Nephron progenitor cell (in vitro differentiated cells): ENCODE measurements at regions not wholly inside any gene's neighbourhood (a gene's known extent, or its start where the extent isn't known, plus 50 kb on each side); places are given as distances from the start of the nearest gene placed in this dataset.

Experiments
- DNase-seq: peaks from one replicate; pipeline ENCODE4 v3.0.0; 2021
- H3K27ac Mint-ChIP-seq: 2 replicates; pipeline ENCODE4 v1.8.0; 2021; ENCODE audit warnings: mild to moderate bottlenecking, moderate library complexity, mixed read lengths
- H3K27me3 Mint-ChIP-seq: 2 replicates; pipeline ENCODE4 v1.8.0; 2021; ENCODE audit warnings: mild to moderate bottlenecking, low read depth, mixed read lengths; ENCODE audit not compliant: poor library complexity
- H3K36me3 Mint-ChIP-seq: 2 replicates; pipeline ENCODE4 v1.8.0; 2021; ENCODE audit warnings: low read depth, mixed read lengths
- H3K4me1 Mint-ChIP-seq: 2 replicates; pipeline ENCODE4 v1.8.0; 2021; ENCODE audit warnings: mixed read lengths
- H3K4me3 Mint-ChIP-seq: 2 replicates; pipeline ENCODE4 v1.8.0; 2021; ENCODE audit warnings: mild to moderate bottlenecking, moderate library complexity, mixed read lengths
- H3K9me3 Mint-ChIP-seq: 2 replicates; pipeline ENCODE4 v1.8.0; 2021; ENCODE audit warnings: mild to moderate bottlenecking, moderate library complexity, mixed read lengths
- TF ChIP-seq, protein P1 (sequence below): fragments of 200-600 bp; sonication (generic); IDR thresholded peaks from 2 replicates; pipeline ENCODE4 v1.5.0; 2021; ENCODE audit warnings: antibody characterized with exemption

DNA sequence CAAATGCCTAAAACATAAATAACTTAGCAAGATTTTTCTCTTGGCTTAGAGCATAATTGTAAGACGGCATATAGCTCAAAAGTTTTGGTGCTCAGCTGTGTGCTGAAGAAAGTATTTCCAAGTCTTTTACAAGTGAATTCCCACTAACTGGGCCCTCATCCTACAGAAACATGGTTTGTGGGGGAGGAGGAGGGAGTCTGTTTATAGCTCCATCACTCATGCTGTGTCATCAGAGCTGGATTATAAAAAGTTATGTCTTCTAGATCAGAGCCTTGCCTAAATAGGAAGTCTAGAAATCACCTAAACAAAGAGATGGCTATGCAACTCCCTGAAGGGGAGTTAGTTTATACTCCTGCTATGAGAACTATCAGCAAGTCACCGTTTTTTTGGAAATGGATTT, 65.9 kb upstream of the OTOGL start:
- Mint-ChIP-seq H3K4me3 (no peak overlapping the region), H3K9me3 (no peaks in the 10 kb centered on the region), H3K27ac (no peak overlapping the region), H3K36me3 (no peaks in the 10 kb centered on the region), H3K27me3 (no peaks in the 10 kb centered on the region), H3K4me1 (peaks cover 4% of the 10 kb centered on the region)
- TF ChIP-seq, protein P1, sequence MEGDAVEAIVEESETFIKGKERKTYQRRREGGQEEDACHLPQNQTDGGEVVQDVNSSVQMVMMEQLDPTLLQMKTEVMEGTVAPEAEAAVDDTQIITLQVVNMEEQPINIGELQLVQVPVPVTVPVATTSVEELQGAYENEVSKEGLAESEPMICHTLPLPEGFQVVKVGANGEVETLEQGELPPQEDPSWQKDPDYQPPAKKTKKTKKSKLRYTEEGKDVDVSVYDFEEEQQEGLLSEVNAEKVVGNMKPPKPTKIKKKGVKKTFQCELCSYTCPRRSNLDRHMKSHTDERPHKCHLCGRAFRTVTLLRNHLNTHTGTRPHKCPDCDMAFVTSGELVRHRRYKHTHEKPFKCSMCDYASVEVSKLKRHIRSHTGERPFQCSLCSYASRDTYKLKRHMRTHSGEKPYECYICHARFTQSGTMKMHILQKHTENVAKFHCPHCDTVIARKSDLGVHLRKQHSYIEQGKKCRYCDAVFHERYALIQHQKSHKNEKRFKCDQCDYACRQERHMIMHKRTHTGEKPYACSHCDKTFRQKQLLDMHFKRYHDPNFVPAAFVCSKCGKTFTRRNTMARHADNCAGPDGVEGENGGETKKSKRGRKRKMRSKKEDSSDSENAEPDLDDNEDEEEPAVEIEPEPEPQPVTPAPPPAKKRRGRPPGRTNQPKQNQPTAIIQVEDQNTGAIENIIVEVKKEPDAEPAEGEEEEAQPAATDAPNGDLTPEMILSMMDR = no peak
- no peak for DNase-seq

DNA sequence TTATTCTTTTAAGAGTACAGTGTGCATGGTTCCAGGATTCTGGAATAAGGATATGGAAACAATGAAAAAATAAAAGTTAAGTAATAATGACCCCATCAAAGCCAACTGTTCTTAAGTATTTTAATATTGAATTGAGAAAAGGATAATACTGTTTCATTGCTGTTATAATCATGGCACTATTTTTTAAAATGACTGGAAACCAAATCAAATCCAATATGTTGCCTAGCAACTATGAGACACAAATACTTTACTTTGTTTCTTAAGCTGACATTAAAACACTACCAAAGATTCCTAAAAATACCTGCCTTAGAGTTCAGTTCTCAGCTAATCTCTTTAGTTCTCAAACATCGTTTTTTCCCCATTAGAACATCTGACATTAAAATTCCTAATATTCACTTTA, 66.4 kb upstream of the OTOGL start:
- Mint-ChIP-seq H3K4me1 (peaks cover 4% of the 10 kb centered on the region), H3K4me3 (no peak overlapping the region), H3K27me3 (no peaks in the 10 kb centered on the region), H3K9me3 (no peaks in the 10 kb centered on the region), H3K27ac (no peak overlapping the region), H3K36me3 (no peaks in the 10 kb centered on the region)
- TF ChIP-seq, protein P1 = no peak
- DNase-seq = no peak

DNA sequence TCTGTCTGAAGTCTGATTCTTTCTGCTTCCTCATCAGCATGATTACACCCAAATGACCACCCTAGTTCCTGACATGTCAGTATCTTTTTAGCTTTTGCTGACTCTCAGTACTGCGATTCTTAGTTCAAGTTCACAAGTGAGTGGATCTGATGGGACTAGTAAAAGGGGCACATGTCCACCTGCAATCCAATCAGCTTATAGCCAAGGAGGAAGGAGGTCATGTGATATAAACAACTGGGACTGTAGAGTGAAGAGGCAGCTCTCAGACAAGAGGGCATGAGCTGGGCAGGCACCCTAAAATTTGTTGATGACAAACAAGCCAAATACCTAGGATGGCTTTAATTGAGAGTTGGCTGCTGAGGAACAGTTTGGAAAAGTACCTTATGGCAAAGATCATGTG, 68.1 kb upstream of the OTOGL start:
- Mint-ChIP-seq H3K36me3 (no peaks in the 10 kb centered on the region), H3K27me3 (no peaks in the 10 kb centered on the region), H3K4me3 (no peak overlapping the region), H3K9me3 (no peaks in the 10 kb centered on the region), H3K4me1 (peaks cover 4% of the 10 kb centered on the region), H3K27ac (no peak overlapping the region)
- DNase-seq = no peak
- TF ChIP-seq, protein P1 = no peak

DNA sequence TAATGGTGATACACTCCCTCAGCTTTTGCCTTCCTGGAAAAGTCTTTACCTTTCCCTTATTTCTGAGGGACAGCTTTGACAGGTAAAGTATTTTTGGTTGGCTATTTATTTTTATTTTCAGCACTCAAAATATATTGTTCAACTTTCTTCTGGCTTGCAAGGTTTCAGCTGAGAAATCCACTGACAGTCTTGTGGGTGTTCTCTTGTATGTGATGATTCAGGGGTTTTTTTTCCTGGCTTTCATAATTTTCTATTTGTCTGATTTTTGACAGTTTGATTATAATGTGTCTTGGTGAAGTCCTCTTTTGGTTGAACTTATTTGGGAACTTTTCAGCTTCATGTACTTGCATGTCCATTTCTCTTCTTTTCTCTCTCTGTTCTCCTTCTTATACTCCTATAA, 73.7 kb upstream of the OTOGL start:
- peaks cover 6% of the 10 kb centered on the region for H3K9me3 Mint-ChIP-seq
- H3K36me3 Mint-ChIP-seq = no peaks in the 10 kb centered on the region
- no peaks in the 10 kb centered on the region for H3K27me3 Mint-ChIP-seq
- DNase-seq = no peak
- H3K4me1 Mint-ChIP-seq = no peaks in the 10 kb centered on the region
- H3K4me3 Mint-ChIP-seq = no peak overlapping the region
- no peak overlapping the region for H3K27ac Mint-ChIP-seq
- TF ChIP-seq, protein P1 = no peak

DNA sequence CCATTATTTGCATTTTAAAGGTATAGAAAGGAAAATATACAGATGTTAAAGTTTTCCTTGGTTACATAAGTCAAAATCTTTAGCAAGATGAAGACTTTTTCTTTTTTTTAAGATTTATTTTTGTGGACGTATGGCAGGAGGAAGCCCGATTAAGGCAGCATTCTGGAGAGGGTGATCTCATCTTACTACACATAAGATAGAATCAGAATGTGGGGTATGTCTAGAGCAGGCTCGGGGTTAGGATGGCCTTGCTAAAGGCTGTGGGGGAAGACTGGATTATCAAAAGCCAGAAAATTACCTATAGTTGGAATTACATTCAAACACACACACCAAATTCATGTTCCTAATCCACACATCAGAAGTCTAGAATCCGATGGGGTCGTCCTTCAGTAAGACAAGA, 79.6 kb upstream of the OTOGL start:
- H3K27me3 Mint-ChIP-seq = no peaks in the 10 kb centered on the region

DNA sequence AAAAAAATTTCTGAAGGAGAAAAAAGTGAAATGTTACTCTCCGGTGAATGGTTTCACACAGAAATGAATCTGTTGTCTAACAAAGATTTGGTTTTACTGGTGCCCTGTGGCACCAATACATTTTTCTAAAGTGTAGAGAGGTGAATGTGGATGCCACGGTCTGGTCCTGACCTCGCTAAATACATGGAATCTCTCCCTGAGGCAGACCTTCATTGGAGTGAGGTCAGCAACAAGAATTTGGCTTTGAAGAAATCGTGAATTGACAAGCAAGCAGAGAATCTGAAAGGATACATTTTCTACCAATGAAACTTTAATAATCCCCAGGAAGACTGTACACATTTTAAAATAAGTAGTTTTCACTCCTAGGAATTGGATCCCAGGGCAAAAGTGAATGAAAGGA, 81.2 kb upstream of the OTOGL start:
- H3K36me3 Mint-ChIP-seq = no peaks in the 10 kb centered on the region
- DNase-seq = no peak
- no peak overlapping the region for H3K4me3 Mint-ChIP-seq
- no peaks in the 10 kb centered on the region for H3K27me3 Mint-ChIP-seq
- H3K27ac Mint-ChIP-seq = peak overlapping the region; percentile 58
- no peaks in the 10 kb centered on the region for H3K9me3 Mint-ChIP-seq
- no peaks in the 10 kb centered on the region for H3K4me1 Mint-ChIP-seq
- TF ChIP-seq, protein P1 = no peak

More for the DNA sequence above, 79.6 kb upstream of the OTOGL start:
- Mint-ChIP-seq H3K36me3 (no peaks in the 10 kb centered on the region), H3K4me1 (no peaks in the 10 kb centered on the region), H3K4me3 (no peak overlapping the region), H3K27ac (no peak overlapping the region), H3K9me3 (no peaks in the 10 kb centered on the region)
- TF ChIP-seq, protein P1 = no peak
- DNase-seq = no peak
